SK-N-SH treated with all-trans-retinoic acid at 6 μM for 48 hours (cell line): ENCODE measurements at regions not wholly inside any gene's neighbourhood (a gene's known extent, or its start where the extent isn't known, plus 50 kb on each side); places are given as distances from the start of the nearest gene placed in this dataset.

Experiments used
- ARNTL ChIP-seq: fragments of 450-650 bp; formaldehyde crosslinking; IDR thresholded peaks from 2 replicates; pipeline ENCODE4 v1.5.0; 2020; ENCODE audit warnings: low read depth, mild to moderate bottlenecking, moderate library complexity, borderline replicate concordance
- ESRRG ChIP-seq: fragments of 250-450 bp; sonication (Bioruptor Pico); IDR thresholded peaks from 2 replicates; pipeline ENCODE4 v1.6.1; 2021; ENCODE audit warnings: mild to moderate bottlenecking
- GLIS3 ChIP-seq: fragments of 250-450 bp; sonication (Bioruptor Pico); IDR thresholded peaks from 2 replicates; pipeline ENCODE4 v1.5.0; 2020; ENCODE audit warnings: mild to moderate bottlenecking, moderate library complexity
- SNAI2 ChIP-seq: fragments of 250-450 bp; sonication (Bioruptor Pico); IDR thresholded peaks from 2 replicates; pipeline ENCODE4 v1.5.0; 2020; ENCODE audit warnings: mild to moderate bottlenecking, moderate library complexity
- TOX ChIP-seq: fragments of 250-450 bp; sonication (Bioruptor Pico); IDR thresholded peaks from 2 replicates; pipeline ENCODE4 v1.8.0; 2021; ENCODE audit warnings: mild to moderate bottlenecking, moderate library complexity, borderline replicate concordance
- ZFP30 ChIP-seq: fragments of 450-650 bp; formaldehyde crosslinking; IDR thresholded peaks from 2 replicates; pipeline ENCODE4 v1.5.0; 2022; ENCODE audit warnings: mild to moderate bottlenecking, moderate library complexity
- ZNF565 ChIP-seq: fragments of 450-650 bp; formaldehyde crosslinking; conservative IDR thresholded peaks from 2 replicates; pipeline ENCODE4 v1.5.0; 2020; ENCODE audit warnings: low read depth, mild to moderate bottlenecking, moderate library complexity
- TF ChIP-seq, protein P1 (sequence below): fragments of 250-450 bp; sonication (Bioruptor Pico); IDR thresholded peaks from 2 replicates; pipeline ENCODE4 v1.8.0; 2021; ENCODE audit warnings: low read depth, mild to moderate bottlenecking, moderate library complexity, borderline replicate concordance
- TF ChIP-seq, protein P2 (sequence below): fragments of 250-450 bp; sonication (Bioruptor Pico); IDR thresholded peaks from 2 replicates; pipeline ENCODE4 v1.8.0; 2020; ENCODE audit warnings: mild to moderate bottlenecking, moderate library complexity, borderline replicate concordance
- TF ChIP-seq, protein P3 (sequence below): fragments of 250-450 bp; sonication (Bioruptor Pico); IDR thresholded peaks from 2 replicates; pipeline ENCODE4 v1.5.0; 2020; ENCODE audit warnings: mild to moderate bottlenecking, moderate library complexity
- TF ChIP-seq, protein P4 (sequence below): fragments of 250-450 bp; sonication (Bioruptor Pico); IDR thresholded peaks from 2 replicates; pipeline ENCODE4 v1.5.1; 2020; ENCODE audit warnings: low read depth, mild to moderate bottlenecking, moderate library complexity

DNA sequence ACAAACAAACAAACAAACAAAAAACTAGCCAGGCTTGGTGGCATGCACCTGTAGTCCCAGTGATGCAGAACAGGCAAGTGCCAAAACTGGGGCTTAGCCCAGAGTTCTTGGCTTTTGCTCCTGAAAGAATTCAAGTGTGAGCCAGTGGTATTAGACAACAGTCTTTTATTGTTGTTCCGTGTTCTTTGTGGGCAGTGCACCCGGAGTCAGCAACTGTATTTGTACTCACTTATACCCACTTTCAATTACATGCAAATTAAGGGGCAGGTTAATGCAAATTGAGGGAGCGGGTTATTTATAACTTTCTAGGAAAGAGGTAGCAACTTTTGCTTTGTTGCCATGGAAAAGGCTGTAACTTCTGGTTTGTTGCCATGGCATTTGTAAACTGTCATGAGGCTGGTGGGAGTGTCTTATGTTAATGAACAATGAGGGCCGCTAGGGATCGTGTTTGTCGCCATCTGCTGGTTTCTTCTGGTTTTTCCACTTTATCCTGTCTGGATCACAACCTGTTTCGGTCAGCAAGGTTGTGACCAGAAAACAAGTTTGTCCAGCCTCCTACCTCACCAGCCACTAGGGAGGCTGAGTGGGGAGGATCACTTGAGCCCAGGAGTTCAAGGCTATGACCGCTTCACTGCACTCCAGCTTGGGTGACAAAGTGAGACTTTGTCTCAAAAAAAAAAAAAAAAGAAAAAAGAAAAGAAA is 88.8 kb upstream of the ESX1 start:
- TF ChIP-seq ARNTL (CRISPR knock-in tag) (no peak), GLIS3 (CRISPR knock-in tag) (no peak), TOX (no peak), ESRRG (no peak), ZFP30 (CRISPR knock-in tag) (no peak), ZNF565 (CRISPR knock-in tag) (no peak), SNAI2 (CRISPR knock-in tag) (no peak)
- TF ChIP-seq, protein P1, sequence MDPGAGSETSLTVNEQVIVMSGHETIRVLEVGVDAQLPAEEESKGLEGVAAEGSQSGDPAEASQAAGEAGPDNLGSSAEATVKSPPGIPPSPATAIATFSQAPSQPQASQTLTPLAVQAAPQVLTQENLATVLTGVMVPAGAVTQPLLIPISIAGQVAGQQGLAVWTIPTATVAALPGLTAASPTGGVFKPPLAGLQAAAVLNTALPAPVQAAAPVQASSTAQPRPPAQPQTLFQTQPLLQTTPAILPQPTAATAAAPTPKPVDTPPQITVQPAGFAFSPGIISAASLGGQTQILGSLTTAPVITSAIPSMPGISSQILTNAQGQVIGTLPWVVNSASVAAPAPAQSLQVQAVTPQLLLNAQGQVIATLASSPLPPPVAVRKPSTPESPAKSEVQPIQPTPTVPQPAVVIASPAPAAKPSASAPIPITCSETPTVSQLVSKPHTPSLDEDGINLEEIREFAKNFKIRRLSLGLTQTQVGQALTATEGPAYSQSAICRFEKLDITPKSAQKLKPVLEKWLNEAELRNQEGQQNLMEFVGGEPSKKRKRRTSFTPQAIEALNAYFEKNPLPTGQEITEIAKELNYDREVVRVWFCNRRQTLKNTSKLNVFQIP (CRISPR knock-in tag) = no peak
- TF ChIP-seq, protein P2, sequence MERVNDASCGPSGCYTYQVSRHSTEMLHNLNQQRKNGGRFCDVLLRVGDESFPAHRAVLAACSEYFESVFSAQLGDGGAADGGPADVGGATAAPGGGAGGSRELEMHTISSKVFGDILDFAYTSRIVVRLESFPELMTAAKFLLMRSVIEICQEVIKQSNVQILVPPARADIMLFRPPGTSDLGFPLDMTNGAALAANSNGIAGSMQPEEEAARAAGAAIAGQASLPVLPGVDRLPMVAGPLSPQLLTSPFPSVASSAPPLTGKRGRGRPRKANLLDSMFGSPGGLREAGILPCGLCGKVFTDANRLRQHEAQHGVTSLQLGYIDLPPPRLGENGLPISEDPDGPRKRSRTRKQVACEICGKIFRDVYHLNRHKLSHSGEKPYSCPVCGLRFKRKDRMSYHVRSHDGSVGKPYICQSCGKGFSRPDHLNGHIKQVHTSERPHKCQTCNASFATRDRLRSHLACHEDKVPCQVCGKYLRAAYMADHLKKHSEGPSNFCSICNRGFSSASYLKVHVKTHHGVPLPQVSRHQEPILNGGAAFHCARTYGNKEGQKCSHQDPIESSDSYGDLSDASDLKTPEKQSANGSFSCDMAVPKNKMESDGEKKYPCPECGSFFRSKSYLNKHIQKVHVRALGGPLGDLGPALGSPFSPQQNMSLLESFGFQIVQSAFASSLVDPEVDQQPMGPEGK (CRISPR knock-in tag) = no peak
- TF ChIP-seq, protein P3, sequence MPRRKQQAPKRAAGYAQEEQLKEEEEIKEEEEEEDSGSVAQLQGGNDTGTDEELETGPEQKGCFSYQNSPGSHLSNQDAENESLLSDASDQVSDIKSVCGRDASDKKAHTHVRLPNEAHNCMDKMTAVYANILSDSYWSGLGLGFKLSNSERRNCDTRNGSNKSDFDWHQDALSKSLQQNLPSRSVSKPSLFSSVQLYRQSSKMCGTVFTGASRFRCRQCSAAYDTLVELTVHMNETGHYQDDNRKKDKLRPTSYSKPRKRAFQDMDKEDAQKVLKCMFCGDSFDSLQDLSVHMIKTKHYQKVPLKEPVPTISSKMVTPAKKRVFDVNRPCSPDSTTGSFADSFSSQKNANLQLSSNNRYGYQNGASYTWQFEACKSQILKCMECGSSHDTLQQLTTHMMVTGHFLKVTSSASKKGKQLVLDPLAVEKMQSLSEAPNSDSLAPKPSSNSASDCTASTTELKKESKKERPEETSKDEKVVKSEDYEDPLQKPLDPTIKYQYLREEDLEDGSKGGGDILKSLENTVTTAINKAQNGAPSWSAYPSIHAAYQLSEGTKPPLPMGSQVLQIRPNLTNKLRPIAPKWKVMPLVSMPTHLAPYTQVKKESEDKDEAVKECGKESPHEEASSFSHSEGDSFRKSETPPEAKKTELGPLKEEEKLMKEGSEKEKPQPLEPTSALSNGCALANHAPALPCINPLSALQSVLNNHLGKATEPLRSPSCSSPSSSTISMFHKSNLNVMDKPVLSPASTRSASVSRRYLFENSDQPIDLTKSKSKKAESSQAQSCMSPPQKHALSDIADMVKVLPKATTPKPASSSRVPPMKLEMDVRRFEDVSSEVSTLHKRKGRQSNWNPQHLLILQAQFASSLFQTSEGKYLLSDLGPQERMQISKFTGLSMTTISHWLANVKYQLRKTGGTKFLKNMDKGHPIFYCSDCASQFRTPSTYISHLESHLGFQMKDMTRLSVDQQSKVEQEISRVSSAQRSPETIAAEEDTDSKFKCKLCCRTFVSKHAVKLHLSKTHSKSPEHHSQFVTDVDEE (CRISPR knock-in tag) = no peak
- TF ChIP-seq, protein P4, sequence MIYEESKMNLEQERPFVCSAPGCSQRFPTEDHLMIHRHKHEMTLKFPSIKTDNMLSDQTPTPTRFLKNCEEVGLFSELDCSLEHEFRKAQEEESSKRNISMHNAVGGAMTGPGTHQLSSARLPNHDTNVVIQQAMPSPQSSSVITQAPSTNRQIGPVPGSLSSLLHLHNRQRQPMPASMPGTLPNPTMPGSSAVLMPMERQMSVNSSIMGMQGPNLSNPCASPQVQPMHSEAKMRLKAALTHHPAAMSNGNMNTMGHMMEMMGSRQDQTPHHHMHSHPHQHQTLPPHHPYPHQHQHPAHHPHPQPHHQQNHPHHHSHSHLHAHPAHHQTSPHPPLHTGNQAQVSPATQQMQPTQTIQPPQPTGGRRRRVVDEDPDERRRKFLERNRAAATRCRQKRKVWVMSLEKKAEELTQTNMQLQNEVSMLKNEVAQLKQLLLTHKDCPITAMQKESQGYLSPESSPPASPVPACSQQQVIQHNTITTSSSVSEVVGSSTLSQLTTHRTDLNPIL (CRISPR knock-in tag) = no peak
